HFFc6 (cell line): ENCODE measurements at regions not wholly inside any gene's neighbourhood (a gene's known extent, or its start where the extent isn't known, plus 50 kb on each side); places are given as distances from the start of the nearest gene placed in this dataset.

Source experiments
- DNase-seq: peaks from one replicate; pipeline ENCODE4 v3.0.0-alpha.2; 2018
- H3K27ac Mint-ChIP-seq: 2 replicates; pipeline ENCODE4 v1.8.0; 2020; ENCODE audit warnings: mild to moderate bottlenecking, mixed read lengths
- H3K27me3 Mint-ChIP-seq: 2 replicates; pipeline ENCODE4 v1.8.0; 2021; ENCODE audit warnings: mild to moderate bottlenecking, moderate library complexity, mixed read lengths; ENCODE audit not compliant: insufficient read depth
- H3K36me3 Mint-ChIP-seq: 2 replicates; pipeline ENCODE4 v1.8.0; 2021; ENCODE audit warnings: low read depth, mixed read lengths
- H3K4me1 Mint-ChIP-seq: 2 replicates; pipeline ENCODE4 v1.8.0; 2020; ENCODE audit warnings: low read depth, mixed read lengths
- H3K4me3 Mint-ChIP-seq: 2 replicates; pipeline ENCODE4 v1.8.0; 2020; ENCODE audit warnings: mild to moderate bottlenecking, moderate library complexity, mixed read lengths
- H3K9me3 Mint-ChIP-seq: 2 replicates; pipeline ENCODE4 v1.8.0; 2020; ENCODE audit warnings: mild to moderate bottlenecking, mixed read lengths
- TF ChIP-seq, protein P1 (sequence below): fragments of 200-600 bp; sonication (generic); IDR thresholded peaks from 2 replicates; pipeline ENCODE4 v1.5.0; 2021; ENCODE audit warnings: antibody characterized with exemption, mild to moderate bottlenecking

DNA sequence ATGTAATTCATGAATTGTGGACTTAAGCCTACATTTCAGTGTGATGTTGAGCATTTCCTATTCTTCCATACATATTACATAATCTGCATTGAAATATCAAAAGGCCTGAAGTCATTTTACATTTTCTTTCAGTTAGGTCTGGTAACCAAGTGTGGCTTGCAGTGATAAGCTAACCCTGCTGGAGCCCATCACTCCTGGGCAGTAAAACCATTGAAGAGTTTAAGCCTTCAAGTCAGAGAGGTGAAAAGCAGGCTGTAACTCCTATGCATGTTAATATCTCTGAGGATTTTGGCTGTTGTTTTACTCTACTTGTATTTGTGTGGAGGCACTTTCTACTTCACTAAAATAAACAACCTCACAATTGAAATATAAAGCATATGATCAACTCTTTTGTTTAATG lies 248.8 kb downstream of the SLITRK5 start:
- Mint-ChIP-seq H3K27ac (no peak overlapping the region), H3K9me3 (peaks cover 45% of the 10 kb centered on the region), H3K27me3 (no peaks in the 10 kb centered on the region), H3K36me3 (no peaks in the 10 kb centered on the region), H3K4me3 (no peak overlapping the region), H3K4me1 (no peaks in the 10 kb centered on the region)
- TF ChIP-seq, protein P1, sequence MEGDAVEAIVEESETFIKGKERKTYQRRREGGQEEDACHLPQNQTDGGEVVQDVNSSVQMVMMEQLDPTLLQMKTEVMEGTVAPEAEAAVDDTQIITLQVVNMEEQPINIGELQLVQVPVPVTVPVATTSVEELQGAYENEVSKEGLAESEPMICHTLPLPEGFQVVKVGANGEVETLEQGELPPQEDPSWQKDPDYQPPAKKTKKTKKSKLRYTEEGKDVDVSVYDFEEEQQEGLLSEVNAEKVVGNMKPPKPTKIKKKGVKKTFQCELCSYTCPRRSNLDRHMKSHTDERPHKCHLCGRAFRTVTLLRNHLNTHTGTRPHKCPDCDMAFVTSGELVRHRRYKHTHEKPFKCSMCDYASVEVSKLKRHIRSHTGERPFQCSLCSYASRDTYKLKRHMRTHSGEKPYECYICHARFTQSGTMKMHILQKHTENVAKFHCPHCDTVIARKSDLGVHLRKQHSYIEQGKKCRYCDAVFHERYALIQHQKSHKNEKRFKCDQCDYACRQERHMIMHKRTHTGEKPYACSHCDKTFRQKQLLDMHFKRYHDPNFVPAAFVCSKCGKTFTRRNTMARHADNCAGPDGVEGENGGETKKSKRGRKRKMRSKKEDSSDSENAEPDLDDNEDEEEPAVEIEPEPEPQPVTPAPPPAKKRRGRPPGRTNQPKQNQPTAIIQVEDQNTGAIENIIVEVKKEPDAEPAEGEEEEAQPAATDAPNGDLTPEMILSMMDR = no peak
- DNase-seq = no peak

DNA sequence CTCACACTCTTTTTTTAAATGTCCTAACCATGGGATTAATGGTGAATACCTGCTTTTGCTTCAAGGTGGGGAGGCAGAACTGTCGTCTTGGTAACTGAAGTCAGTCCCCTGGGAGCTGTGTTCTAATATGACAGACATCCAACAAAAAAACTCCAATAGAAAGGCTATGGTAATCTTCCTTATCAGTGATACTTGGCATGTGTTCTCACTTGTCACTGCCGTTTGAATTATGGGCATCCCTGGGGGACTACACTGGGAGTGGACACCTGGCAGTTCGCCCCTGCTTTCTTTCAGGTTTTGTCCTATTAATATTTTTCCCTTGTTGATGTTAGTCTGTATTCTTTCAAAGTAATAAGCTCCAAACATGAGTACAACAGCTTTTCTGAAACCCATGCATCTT lies 252.6 kb downstream of the SLITRK5 start:
- Mint-ChIP-seq H3K36me3 (no peaks in the 10 kb centered on the region), H3K9me3 (peaks cover 44% of the 10 kb centered on the region), H3K27ac (no peak overlapping the region), H3K4me3 (no peak overlapping the region), H3K4me1 (no peaks in the 10 kb centered on the region), H3K27me3 (no peaks in the 10 kb centered on the region)
- TF ChIP-seq, protein P1 = no peak
- no peak for DNase-seq

DNA sequence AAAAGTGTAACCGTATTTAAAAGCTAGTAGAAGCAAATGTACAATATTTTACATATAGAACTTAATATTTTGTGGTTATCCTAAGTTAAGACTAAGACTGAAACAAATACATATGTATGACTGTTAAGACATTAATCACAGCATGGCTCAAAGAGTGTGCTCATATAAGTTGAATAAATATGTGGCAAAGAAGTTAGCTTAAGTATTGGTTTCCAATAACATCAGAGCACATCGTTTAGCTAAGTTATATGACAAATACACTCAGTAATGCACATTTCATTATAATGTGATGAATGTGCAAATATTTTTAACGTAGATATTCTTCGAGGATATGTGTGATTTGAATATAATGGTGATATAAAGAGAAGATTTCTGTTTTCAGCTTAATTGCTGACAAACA lies 253.8 kb downstream of the SLITRK5 start:
- Mint-ChIP-seq H3K4me1 (no peaks in the 10 kb centered on the region), H3K27me3 (no peaks in the 10 kb centered on the region), H3K9me3 (peaks cover 46% of the 10 kb centered on the region), H3K27ac (no peak overlapping the region), H3K36me3 (no peaks in the 10 kb centered on the region), H3K4me3 (no peak overlapping the region)
- DNase-seq = no peak
- TF ChIP-seq, protein P1 = no peak

DNA sequence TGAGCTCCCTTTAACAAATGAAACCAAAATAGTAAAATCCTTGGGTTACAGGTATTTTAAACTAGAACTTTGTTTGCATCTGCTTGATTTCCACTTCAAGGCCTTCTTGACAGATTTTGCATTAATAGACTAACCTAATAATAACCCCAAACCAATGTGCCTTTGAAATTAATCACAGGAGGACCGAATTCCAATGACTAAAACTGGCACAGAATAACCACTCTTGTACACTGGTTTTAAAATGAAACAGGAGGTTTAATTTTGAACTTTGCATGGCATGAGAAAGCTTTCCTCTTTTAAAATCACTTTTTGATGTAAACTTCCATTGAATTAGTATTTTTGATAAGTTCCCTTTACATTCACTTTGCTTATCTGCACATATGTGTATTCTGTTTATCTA lies 269.6 kb downstream of the SLITRK5 start:
- H3K27ac Mint-ChIP-seq = no peak overlapping the region
- H3K36me3 Mint-ChIP-seq = no peaks in the 10 kb centered on the region
- TF ChIP-seq, protein P1 = no peak
- peaks cover 16% of the 10 kb centered on the region for H3K9me3 Mint-ChIP-seq
- DNase-seq = no peak
- no peaks in the 10 kb centered on the region for H3K27me3 Mint-ChIP-seq
- no peaks in the 10 kb centered on the region for H3K4me1 Mint-ChIP-seq
- H3K4me3 Mint-ChIP-seq = no peak overlapping the region

DNA sequence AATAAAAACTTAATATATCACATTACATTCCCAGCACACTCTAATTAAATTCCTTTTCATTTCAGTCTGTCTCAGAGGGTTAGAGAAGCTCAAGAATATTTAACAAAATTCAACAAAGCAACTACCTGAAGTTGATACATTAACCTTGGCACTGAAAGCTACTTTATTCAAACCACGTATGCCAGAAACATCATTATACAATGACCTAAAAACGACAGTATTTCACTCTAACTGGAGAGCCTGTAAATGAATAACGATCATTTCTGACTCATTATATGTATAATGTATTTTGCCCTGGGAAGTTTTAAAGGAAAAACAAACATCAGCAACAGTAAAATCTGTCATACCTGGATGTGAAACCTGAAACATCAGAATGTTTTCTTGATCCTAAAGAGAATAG lies 270.1 kb downstream of the SLITRK5 start:
- Mint-ChIP-seq H3K4me1 (no peaks in the 10 kb centered on the region), H3K27ac (no peak overlapping the region), H3K4me3 (no peak overlapping the region), H3K9me3 (peaks cover 16% of the 10 kb centered on the region), H3K27me3 (no peaks in the 10 kb centered on the region), H3K36me3 (no peaks in the 10 kb centered on the region)
- TF ChIP-seq, protein P1 = no peak
- DNase-seq = no peak

DNA sequence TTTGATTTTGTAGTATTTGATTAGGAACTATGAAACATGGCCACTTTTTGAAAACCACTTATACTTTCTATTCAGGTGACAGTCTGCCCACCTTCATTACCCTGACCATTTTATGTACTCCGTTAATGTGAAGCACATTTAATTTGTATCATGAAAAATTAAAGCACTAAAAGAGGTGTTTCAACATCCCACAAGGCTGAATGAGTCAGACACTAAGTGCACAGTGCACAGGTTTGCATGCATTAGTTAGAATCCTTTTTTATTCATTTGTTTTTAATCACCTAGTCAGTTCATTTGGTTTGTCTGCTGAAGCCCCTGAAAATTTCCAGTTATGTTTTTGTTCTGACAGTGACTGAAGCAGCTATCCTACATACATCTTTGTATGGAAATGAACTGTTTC lies 271.0 kb downstream of the SLITRK5 start:
- no peaks in the 10 kb centered on the region for H3K4me1 Mint-ChIP-seq
- no peak for DNase-seq
- no peak overlapping the region for H3K27ac Mint-ChIP-seq
- H3K27me3 Mint-ChIP-seq = no peaks in the 10 kb centered on the region
- no peaks in the 10 kb centered on the region for H3K36me3 Mint-ChIP-seq
- peaks cover 20% of the 10 kb centered on the region for H3K9me3 Mint-ChIP-seq
- TF ChIP-seq, protein P1 = no peak
- H3K4me3 Mint-ChIP-seq = no peak overlapping the region
